Left lung (tissue), 4 donors: ENCODE measurements at regions not wholly inside any gene's neighbourhood (a gene's known extent, or its start where the extent isn't known, plus 50 kb on each side); places are given as distances from the start of the nearest gene placed in this dataset.
A peak's percentile ranks its signal among the peaks of the same experiment; 100 is the strongest.
"Not testable (repeated sequence)": the region's sequence is repeated elsewhere in the genome, so short reads cannot be mapped to it uniquely, and the experiment has no call there.

ENCODE experiments used
- ATAC-seq: fragments of 200-7000 bp; cut with Tn5 transposase; one replicate; pipeline ENCODE4 v1.9.1; 2020; ENCODE audit warnings: moderate library complexity
- DNase-seq, 4 donors: peaks; one replicate each; pipeline ENCODE4 v3.0.0-alpha.2; 2013 to 2020
- H3K27ac ChIP-seq, 2 donors: fragments of 200-600 bp; sonication (generic) in 1 of 2; one replicate each; pipeline versions ENCODE4 v1.5.0 to v1.8.0; 2020 to 2021
- H3K27me3 ChIP-seq, 2 donors: fragments of 200-600 bp; sonication (generic) in 1 of 2; one replicate each; pipeline versions ENCODE4 v1.5.0 to v1.8.0; 2020 to 2021
- H3K36me3 ChIP-seq, 2 donors: fragments of 200-600 bp; sonication (generic) in 1 of 2; one replicate each; pipeline versions ENCODE4 v1.5.0 to v1.8.0; 2020 to 2021
- H3K4me1 ChIP-seq, 2 donors: fragments of 200-600 bp; one replicate each; pipeline ENCODE4 v1.8.0; 2021
- H3K4me3 ChIP-seq, 2 donors: fragments of 200-600 bp; sonication (generic) in 1 of 2; one replicate each; pipeline versions ENCODE4 v1.5.0 to v1.8.0; 2020 to 2021; ENCODE audit warnings: mild to moderate bottlenecking in 1 of 2
- H3K9me3 ChIP-seq, 2 donors: fragments of 200-600 bp; sonication (generic) in 1 of 2; one replicate each; pipeline versions ENCODE4 v1.5.0 to v1.8.0; 2020 to 2021
- CTCF ChIP-seq, 2 donors: fragments of 200-600 bp; sonication (generic) in 1 of 2; IDR thresholded peaks; one replicate each; pipeline versions ENCODE4 v1.5.0 to v1.8.0; 2021; ENCODE audit warnings: antibody characterized with exemption in 2 of 2
- intact Hi-C, 2 donors: fragments of 100-400 bp; cut with DNase I; formaldehyde crosslinking; loops; one replicate each; pipeline versions ENCODE4 v1.11.2 to v1.14.2; 2022
- donor health status: DM: no; HTN: yes; CAD: no.
- donor health status: DM: no; HTN: no; CAD: no.

DNA sequence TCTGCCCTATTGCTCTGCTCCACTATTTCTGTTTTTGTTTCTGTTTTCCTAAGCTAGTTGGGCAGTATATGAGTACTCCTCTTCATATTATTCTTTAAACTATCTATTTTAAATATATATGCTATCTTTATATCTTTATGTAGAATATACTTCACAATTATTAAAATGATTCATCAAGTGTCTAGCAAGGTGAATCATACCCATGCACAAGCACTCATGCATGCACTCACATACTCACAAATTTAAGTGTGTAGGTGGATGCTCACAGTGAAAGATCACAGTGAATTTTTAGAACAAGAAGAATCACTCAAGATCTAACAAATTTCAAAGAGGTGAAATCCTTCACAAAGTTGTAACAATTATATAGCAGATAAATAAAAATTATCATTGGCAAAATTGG lies 435.6 kb upstream of the SLITRK5 start:
- no peak for DNase-seq
- no peak overlapping the region for H3K4me3 ChIP-seq
- H3K9me3 ChIP-seq, result peaks cover 0 to 22% of the 10 kb centered on the region in 2 donors
- H3K4me1 ChIP-seq, result no peaks in the 10 kb centered on the region
- H3K27me3 ChIP-seq, result no peaks in the 10 kb centered on the region
- intact Hi-C loops, result no loop called here
- no peak for TF ChIP-seq CTCF (IDR thresholded peaks at IDR 0.05)
- H3K36me3 ChIP-seq, result no peaks in the 10 kb centered on the region
- H3K27ac ChIP-seq, result no peak overlapping the region
- no peak for ATAC-seq

DNA sequence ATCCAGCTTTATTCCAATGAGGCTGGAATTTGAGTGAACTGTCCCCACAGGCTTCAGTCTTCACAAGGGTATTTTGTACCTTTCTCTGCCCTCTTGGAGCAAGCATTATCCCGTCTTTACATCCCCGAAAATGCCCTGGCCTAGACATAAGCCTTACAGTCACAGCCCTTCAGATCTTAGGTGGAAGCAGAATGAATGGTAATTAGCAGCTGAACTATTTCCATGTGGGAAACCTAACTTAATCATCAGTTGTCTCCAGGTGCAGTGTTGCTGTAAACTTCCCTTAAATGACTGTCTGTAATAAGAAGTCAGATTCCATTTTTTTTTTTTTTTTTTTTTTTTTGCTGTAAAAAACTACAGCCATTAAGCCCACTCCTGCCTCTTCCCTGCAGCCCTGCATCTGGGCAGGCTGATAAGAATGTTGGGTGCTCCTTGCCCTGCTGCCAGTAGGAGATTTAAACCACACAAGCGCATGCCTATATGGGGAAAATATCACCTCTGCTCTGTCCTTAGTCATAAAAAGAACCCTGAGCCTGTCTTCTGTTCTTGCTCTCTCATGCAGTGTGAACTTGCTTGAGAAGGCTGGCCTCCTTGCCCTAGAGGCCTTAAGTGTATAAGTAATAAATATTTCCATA lies 426.8 kb upstream of the SLITRK5 start:
- no peak for TF ChIP-seq CTCF (IDR thresholded peaks at IDR 0.05)
- H3K27ac ChIP-seq, result no peak overlapping the region
- H3K9me3 ChIP-seq, result peaks cover 0 to 3% of the 10 kb centered on the region in 2 donors
- H3K4me3 ChIP-seq, result no peak overlapping the region
- ATAC-seq, result no peak
- H3K27me3 ChIP-seq, result no peaks in the 10 kb centered on the region
- no peak for DNase-seq
- no peaks in the 10 kb centered on the region for H3K36me3 ChIP-seq
- H3K4me1 ChIP-seq, result no peaks in the 10 kb centered on the region
- intact Hi-C loops, result no loop called here

DNA sequence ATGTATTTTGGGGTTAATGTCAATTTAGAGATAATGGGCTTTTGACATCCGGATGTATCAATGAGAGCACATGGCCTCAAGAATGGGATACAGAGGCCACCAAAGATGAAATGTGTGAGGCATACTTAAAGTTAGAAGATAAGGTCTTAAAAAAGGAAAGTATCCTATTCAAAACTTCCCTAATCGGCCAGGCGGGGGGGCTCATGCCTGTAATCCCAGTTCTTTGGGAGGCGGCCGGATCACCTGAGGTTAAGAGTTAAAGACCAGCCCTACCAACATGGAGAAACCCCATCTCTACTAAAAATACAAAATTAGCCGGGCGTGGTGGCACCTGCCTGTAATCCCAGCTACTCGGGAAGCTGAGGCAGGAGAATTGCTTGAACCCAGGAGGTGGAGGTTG lies 421.3 kb upstream of the SLITRK5 start:
- H3K27me3 ChIP-seq, DNase-seq, H3K9me3 ChIP-seq, H3K36me3 ChIP-seq, intact Hi-C loops, ATAC-seq, H3K4me3 ChIP-seq, H3K27ac ChIP-seq, H3K4me1 ChIP-seq: not testable (repeated sequence)

- Histone ChIP-seq H3K4me3 (no peak overlapping the region), H3K27ac (no peak overlapping the region), H3K27me3 (no peaks in the 10 kb centered on the region), H3K4me1 (no peaks in the 10 kb centered on the region), H3K36me3 (no peaks in the 10 kb centered on the region), H3K9me3 (no peaks in the 10 kb centered on the region)
- intact Hi-C loops, result no loop called here
- TF ChIP-seq CTCF (IDR thresholded peaks at IDR 0.05), result no peak
- DNase-seq, result no peak
- no peak for ATAC-seq
Measured at GRCh38 chr13:87255394-87255793, 415.8 kb upstream of the SLITRK5 start.

DNA sequence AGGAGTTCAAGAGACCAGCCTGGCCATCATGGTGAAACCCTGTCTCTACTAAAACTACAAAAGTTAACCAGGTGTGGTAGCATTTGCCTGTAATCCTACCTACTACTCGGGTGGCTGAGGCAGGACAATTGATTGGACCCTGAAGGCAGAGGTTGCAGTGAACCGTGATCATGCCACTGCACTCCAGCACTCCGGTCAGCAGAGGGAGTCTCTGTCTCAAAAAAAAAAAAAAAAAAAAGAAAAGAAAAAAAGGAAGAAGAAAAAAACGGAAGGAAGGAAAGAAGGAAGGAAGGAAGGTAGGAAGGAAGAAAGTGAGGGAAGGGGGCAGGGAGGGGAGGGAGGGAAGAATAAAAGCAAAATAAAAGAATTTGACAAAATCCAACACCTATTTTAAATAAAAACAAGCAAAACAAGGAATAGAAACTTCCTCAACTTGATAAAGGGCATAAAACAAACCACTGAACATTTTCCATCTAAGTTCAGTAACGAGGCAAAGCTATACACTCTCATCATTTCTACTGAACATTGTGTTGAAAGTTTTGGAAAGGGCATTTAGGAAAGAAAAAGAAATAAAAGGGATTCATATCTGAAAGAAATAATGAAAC lies 411.6 kb upstream of the SLITRK5 start:
- no peak overlapping the region for H3K27ac ChIP-seq
- TF ChIP-seq CTCF (IDR thresholded peaks at IDR 0.05), result peak in 1 of 2 donors; percentile 16
- H3K27me3 ChIP-seq, result no peaks in the 10 kb centered on the region
- intact Hi-C loops, result no loop called here
- DNase-seq (peak in 1 of 4 donors; percentile 8), ATAC-seq (peak; percentile 37)
- H3K36me3 ChIP-seq, result no peaks in the 10 kb centered on the region
- H3K9me3 ChIP-seq, result no peaks in the 10 kb centered on the region
- H3K4me1 ChIP-seq, result no peaks in the 10 kb centered on the region
- no peak overlapping the region for H3K4me3 ChIP-seq
